GM19467 (cell line): ENCODE measurements at regions not wholly inside any gene's neighbourhood (a gene's known extent, or its start where the extent isn't known, plus 50 kb on each side); places are given as distances from the start of the nearest gene placed in this dataset.

ENCODE experiments used
- ATAC-seq: cut with Tn5 transposase; IDR thresholded peaks from one replicate; pipeline ENCODE4 v1.9.1; 2021; ENCODE audit warnings: mild to moderate bottlenecking, moderate library complexity; ENCODE audit not compliant: unreplicated experiment

GRCh38 chr10:90650858-90651257 is 207.0 kb downstream of the HTR7 start:
- ATAC-seq, result no peak

GRCh38 chr10:90652519-90652918 is 205.3 kb downstream of the HTR7 start:
- no peak for ATAC-seq

GRCh38 chr10:90658791-90659190 is 199.0 kb downstream of the HTR7 start:
- no peak for ATAC-seq

- ATAC-seq, result no peak
These were observed 191.8 kb downstream of the HTR7 start for GRCh38 chr10:90665905-90666662.

- ATAC-seq, result no peak
These were observed 183.4 kb downstream of the HTR7 start for GRCh38 chr10:90674461-90674860.

- ATAC-seq, result no peak
These were observed 182.9 kb downstream of the HTR7 start for GRCh38 chr10:90674928-90675327.

- no peak for ATAC-seq
These were observed 182.2 kb downstream of the HTR7 start for GRCh38 chr10:90675621-90676020.
